NCI-H2081 (cell line): ENCODE measurements at regions not wholly inside any gene's neighbourhood (a gene's known extent, or its start where the extent isn't known, plus 50 kb on each side); places are given as distances from the start of the nearest gene placed in this dataset.
"Not testable (repeated sequence)": the region's sequence is repeated elsewhere in the genome, so short reads cannot be mapped to it uniquely, and the experiment has no call there.

ENCODE experiments used
- DNase-seq, 2 experiments: peaks; one replicate each; lab custom pipeline; 2025; lab: John Stamatoyannopoulos, UW

DNA sequence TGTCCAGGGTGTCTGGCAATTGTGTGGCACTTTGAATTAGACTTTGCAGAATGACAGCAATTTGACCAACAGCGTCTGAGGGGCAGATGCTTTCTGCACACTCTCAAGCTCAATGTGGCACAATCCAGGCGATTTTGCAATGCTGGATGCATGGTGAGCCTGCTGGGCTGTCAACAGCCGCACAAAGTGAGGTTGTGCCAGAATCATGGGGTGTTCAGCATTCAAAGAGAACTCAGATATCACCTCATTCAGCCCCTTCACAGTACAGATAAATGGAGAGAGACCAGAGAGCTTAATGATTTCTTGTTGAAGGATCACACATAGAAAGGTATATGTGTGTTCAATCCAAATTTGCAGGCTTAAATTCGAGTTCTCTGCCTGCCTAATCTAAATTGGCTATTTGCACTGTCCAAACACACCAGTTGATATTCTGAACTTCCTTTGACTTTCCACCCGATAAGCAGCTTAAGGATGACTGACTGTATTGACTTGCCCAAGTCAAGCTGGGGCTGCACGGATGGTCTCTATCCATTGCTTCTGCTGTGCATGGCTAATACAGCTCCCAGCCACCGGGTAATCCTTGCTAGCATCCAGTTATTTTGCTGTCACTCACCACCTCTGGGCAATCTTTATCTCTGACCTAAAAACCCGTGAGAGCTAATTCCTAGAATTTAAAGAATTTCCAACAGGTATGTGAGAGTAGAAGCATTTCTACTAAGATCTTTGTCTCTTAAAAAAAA lies 157.9 kb upstream of the TAS2R1 start:
- DNase-seq, result peak; percentile 33 to 75

DNA sequence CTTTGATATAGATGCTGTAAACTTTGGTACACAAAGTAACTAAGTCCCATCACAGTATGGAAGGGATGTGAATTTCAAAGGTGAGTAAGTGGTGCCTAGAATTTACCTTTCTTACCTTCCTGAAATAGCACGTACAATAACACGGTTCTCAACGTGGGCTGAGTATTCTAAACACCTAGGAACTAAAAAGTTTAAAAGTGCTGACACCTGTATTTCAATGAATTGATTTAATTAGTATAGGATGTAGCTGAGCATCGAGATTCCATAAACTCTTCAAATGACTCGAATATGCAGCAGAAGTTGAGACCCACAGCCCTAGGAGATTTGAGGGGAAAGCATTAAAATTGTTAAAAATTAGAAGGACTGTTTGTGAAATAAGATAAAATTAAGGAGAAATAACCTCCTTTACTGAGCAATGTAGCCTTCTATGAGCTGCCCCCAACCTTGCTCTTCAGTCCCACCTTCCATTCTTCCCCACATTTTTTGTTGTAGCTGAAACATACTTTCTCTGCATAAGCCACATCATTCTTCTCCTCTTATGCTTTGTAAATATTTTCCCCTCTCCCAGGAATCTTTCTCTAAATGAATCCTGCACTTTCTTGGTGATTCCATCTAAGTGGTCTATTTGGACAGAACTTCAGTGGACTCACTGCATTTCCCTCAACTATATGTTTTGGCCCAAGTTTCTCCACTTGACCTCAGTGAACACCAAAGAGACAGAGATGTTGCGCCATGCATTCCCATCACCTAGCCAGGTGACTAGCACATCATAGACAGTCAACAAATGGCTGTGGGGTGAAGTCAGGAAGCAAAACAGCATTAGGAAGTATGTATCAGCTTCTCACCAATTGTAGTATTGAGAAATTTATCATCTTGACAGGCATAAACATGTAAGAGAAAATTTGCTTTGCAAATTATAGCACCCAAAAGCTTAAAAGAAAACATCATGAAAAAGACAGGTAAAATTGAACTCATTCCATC lies 156.5 kb upstream of the TAS2R1 start:
- DNase-seq, result no peak

DNA sequence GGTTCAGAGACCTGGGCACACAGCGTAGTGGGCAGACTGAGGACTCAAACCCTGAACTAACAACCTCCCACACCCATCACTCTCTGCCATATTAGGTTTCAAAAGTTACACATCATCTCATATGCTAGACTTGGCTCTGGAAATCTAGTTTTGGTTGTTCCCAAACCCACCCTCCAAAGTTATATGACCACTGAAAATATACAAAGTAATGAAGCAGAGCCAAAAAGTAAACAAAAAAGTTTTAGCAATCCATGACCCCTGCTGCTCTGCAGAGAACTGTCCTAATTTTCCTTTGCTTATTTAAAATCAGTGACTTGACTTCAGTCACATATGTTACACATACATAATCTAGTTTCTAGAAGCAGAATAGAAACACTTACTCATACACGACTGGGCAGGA lies 155.6 kb upstream of the TAS2R1 start:
- no peak for DNase-seq

DNA sequence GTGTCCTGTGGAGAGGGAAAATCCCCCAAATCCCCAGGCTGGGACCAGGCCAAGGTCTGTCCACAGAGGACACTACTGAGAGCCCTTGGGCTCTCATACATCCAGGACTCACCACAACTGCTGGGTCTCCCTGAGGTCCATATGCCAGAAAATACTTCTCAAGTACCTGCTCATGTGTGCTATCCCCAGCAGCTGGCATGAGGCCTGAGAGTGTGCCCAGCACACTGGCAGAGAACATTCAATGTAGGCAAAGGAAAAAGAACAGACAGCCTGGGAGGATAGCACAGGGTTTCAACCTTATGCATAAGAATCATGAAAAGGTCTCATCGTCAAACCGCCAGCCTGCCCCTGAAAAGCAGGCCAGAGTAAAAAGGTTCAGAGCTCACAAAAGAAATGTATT lies 154.1 kb upstream of the TAS2R1 start:
- DNase-seq, result no peak

DNA sequence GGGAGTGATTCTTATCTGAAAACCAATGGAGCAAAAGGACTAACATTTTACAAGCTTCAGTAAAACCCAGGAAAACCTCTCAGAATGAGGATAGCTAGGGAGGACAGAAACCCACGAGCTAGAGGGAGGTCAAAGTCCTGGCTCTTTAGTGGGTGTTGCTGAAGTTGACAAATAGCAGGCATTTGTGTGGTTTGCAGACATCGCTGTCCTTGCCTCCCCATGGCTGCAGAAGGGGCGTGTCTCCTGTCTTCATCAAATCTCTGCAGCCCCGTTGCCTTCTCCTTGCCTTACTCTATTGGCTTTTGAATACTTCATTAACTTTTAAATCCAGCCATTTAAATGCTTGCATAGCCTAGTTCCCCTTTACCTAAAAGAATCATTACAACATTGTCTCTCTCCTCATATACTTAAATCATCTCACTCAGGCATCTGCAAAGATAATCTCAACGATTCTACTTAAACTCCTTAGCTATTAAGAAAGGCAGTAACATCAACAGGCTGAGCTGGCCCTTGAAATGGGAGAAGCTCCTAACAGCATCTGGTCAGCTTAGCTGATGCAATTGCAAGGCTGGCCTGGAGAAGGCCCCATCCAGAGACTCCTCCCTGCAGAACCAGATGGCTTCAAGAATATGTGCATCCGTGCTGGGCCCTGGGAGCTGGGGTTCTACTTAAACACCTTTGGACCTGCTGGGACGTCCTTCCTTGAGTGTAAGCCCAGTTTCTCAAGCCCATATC lies 152.8 kb upstream of the TAS2R1 start:
- DNase-seq, result no peak

DNA sequence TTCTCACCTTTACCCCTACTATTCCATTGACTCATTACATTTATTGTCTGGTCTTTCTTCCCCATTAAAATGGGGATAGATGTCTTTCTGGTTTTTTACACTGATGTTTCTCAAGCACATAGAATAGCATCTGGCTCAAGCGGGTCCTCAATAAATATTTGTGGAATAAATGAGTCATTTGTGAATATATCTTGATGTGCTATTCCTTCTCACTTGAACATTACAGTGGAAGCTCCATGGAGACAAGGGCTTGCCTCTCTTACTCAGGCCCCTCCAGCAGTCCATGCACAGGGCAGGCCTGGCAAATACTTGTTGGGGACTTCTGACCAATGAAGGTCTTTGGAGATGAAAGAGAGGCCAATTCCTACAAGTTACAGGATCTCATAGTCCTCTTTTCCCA lies 151.7 kb upstream of the TAS2R1 start:
- no peak for DNase-seq

DNA sequence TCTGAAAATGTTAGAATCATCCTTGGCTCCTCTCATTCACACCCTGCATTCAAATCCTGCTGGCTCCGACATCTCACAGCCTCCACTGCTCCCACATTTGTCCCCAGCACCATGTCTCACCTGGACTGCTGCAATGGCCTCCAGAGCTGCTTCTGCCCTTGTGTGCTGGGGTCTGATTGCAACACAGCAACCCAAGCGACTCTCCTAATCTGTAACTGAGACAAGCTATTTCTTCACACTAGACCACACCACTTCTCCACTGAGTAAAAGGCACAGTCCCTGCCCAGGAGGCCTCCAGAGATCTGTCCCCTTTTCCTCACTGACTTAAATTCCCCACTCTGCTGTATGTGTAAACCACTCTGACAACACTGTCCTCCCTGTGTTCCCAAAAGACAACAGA lies 151.1 kb upstream of the TAS2R1 start:
- no peak for DNase-seq

DNA sequence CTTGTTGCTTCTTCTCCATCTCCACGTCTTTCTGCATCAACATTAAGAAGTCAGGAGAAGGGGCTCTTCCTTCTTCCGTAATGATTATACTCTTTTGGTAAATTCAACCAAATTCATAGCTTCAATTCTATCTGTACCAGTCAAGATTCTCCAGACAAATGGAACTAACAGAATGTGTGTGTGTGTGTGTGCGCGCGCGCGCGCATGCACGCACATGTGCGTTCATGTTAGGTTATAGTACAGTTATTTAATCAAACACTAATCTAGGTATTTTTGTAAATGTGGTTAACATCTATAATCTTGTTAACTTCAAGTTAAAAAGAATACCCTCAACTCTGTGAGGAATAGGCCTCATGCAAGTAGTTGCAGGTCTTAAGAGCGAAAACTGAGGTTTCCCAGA lies 150.3 kb upstream of the TAS2R1 start:
- DNase-seq, result no peak

DNA sequence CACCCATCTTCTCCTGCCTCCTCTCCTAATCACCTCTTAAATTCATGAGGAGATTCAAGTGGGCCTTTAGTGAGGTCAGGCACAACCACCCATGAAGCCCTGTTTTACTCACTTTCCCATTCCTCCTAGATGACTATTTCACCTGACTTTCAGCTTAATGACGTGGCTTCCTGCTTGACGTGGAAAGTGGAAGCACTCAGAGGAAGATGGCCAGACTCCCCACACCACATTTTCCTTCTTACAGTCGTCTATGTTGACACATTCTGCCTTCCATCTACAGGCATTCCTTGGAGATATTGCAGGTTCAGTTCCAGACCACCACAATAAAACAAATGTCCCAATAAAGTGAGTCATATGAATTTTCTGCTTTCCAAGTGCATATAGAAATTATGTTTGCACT lies 146.4 kb upstream of the TAS2R1 start:
- DNase-seq, result no peak

DNA sequence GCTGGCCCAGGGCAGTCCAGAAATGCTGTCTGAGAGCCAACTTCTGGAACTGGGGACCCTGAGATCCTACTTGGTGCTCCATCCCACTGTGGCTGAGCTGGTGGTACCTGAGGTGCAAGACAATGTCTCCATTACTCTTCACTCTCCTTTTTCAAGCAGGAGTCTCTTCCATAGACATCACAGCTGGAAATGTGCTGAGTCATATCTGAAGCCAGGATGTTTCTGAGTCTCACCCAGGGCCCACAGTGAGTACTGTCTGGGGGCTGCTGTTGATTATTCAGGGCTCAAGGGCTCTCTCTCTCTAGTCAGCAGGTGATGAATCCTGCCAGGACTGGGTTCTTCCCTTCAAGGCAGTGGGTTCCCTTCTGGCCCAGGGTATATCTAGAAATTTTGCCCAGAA lies 145.2 kb upstream of the TAS2R1 start:
- DNase-seq, result no peak

DNA sequence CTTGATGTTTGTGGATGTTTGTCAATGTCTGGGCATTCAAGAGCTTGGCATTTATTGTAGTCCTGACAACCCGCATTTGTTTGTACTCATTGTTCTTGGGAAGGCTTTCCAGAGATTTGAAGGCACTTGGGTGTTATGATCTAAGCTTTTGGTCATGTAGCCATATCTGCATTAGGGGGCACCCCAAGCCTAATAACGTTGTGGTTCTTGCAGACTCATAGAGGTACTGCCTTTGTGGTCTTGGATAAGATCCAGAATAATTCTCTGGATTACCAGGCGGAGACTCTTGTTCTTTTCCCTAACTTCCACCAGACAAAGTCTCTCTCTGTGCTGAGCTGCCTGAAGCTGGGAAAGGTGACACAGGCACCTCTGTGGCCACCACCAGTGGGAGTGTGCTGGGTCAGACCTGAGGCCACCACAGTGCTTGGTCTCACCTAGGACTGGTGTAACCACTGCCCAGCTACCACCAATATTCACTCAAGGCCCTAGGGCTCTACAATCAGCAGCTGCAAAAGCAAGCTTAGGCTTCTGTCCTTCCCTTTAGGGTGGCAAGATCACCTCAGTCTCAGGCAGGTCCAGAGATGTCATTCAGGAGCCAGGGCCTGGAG lies 144.4 kb upstream of the TAS2R1 start:
- DNase-seq, result no peak

DNA sequence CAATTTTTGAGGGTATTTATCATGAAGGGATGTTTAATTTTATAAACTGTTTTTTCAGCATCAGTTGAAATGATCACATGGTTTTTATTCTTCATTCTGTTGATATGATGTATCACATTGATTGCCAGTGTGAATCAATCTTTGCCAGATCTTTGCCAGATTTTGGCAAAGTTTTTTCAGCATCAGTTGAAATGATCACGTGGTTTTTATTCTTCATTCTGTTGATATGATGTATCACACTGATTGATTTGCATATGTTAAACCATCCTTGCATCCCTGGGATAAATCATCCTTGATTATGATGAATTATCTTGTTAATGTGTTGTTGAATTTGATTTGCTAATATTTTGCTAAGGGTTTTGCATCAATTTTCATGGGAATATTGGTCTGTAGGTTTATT lies 140.9 kb upstream of the TAS2R1 start:
- DNase-seq, result no peak

DNA sequence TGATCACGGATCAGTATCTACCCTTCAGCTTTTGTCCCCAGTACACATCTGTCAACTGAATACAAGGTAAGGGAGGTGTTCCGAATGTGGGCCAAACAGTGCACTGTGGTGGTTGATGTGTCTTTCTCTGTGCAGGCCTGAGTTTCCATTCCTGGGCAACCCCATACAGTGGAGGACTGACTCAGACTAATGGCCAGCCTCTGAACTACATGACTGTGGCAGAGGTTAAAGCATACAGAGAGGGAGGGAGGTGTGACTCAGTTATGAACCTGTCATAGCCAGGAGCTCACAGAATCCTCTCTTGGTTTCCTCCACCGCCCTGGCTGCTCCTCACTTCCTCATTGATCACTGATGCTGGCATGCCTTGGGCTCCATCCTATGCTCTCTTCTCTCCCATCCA lies 136.4 kb upstream of the TAS2R1 start:
- no peak for DNase-seq

DNA sequence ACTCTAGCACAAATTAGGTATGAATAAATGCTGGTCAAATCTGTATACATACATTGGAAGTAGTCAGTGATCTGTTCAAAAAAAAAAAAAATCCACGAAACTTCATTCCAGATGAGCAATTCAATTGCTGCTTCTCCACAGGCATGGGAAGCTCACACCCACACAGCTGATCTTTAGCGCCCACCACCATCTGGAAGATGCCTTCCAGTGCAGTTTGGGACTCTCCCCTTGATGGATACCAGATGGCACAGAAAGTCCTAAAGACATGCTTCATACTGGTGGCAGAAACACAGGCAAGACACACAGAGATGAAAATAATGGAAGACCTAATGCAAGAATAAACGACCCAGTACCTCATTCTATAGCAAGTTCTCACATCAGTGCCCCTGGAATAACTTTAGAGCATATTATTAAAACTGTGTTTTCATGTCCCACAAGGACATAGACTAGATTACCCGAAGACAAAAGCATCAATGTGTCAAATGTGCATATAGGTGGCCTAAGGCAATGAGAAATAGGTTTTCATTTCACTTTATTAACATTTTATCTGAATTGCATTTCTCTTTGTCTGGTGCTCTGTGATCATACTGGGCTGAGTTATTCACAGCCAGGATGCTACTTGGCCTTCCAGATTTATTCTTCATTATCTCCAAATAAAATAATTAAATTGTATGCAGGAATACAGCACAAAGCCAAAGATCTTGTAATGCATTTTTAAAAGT lies 135.4 kb upstream of the TAS2R1 start:
- no peak for DNase-seq

DNA sequence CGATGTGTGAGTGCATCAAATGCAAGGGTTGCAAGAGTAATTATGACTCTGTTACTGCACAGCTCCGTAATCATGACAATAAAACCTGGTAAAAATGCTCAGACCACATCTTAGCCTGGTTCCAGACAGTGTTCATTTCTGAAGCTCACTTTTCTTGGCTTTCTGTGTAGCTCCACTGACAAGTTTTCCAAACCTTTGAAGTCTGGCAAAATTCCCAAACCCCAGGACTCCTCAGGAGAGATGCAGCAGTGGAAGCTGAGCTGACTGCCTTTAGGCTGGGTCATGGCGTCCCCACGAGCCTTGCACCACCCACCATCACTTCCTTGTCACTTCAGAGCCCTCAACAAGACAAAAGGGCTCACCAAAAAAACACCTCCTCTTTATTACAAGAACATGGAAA lies 131.6 kb upstream of the TAS2R1 start:
- no peak for DNase-seq

DNA sequence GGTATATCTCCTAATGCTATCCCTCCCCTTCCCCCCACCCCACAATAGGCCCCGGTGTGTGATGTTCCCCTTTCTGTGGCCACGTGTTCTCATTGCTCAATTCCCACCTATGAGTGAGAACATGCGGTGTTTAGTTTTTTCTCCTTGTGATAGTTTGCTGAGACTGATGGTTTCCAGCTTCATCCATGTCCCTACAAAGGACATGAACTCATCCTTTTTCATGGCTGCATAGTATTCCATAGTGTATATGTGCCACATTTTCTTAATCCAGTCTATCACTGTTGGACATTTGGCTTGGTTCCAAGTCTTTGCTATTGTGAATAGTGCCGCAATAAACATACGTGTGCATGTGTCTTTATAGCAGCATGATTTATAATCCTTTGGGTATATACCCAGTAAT lies 122.5 kb upstream of the TAS2R1 start:
- not testable (repeated sequence) for DNase-seq

DNA sequence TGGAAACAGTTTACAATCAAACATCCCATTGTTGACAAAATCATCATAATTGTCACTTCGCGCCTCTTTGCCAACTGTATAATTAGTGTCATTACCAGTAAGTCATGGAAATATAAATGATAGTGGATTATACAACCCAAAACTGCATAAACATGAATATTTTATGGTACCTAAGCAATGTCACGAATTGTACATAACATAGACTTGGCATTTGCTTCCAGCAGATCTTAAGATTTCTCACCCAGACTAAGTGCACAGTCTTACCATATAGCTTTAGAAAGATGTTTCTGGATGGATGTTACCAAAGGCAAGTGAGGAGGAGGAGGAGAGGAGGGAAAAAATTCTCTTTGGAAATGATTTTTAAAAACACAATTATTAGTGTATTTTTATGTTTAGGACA lies 113.4 kb upstream of the TAS2R1 start:
- DNase-seq, result peak; percentile 17 to 32

DNA sequence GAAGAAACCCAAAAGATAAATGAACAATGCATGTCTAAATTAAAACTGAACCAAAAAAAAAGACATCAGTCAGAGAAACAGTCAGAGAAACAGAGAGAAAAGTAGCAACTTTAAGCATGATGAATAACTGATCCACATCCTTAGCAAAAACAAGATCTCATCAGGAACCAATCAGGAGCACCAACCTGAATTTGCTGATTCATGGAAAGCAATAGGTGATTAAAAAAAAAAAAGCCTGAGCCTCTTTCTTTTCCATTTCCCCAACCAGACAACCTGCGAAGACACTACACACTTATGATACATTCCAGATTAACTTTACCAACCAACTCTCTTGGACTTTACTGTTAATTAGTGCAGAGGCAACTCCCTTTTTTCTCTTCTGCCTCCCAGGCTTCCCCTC lies 112.7 kb upstream of the TAS2R1 start:
- no peak for DNase-seq

DNA sequence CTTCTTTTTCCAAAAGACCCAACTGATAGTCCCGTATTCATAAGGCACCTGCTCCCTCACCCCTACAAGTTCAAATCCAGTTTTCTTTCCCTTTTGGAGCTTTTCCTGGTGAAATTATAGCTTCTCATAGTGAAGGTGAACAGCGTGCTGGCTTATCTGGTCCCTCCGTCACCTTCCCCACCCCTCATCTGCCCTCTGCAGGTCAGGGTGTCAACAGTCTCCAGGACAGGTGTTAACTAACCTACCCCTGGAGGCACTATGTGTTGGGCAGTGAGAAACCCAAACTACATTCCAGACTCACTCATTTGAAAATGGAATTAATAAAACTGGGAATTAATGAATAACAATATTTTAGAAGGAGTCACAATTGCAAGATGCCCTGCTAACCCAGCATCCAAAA lies 109.0 kb upstream of the TAS2R1 start:
- DNase-seq, result no peak

DNA sequence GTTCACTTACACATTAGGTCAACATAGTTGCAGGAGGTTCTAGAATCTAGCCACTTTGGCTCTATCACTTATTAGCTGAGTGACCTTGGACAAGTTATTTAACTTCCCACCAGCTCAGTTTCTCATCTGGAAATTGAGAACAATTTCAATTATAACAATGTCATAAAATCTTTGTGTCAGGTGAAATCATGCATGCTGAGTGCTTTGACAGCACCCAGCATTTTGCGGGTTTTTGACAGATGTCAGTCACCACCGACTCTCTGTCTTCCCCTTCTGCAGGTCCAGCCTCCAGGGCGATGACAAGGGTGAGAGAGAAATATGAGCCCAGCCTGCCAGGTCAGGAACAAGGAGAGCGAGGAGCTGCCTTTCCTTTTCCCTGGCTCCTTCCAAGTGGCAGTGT lies 107.1 kb upstream of the TAS2R1 start:
- no peak for DNase-seq

DNA sequence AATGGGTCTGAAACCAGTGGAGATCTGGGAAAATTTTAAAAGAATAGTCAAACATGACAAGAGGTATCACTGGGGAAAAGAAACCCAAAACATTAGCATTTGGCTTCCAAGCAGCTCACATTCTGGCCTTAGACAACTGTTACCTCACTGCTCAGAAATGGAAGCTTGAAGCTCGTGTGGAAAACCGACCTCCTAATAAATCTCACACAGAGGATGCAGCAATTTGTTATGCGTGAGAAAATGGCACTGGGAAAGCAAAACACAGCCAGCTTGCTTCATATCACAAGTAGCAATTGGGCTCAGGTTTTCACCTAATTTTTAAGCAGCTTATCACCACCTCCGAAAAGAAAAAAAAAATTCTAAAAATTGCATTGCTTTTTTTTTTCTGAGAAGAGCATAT lies 103.3 kb upstream of the TAS2R1 start:
- DNase-seq, result no peak

DNA sequence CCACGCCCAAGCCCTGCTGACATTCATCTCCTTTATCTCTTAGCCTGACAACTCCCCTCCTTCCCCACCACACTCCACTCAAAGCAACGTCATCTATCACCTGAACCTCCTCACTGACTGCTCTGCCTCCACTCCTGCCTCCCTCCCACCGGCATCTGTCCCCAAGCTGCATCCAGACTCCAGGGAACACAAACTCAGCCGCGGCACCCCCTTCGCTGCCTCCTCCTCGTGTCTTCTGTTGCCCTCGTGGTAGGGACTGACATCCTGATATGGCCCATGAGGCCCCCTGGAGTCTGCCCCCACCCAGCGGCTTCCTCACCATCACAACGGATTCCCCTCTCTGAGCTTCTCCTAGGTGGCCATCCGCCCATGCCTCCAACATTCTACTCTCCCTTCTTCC lies 101.0 kb upstream of the TAS2R1 start:
- no peak for DNase-seq
